Peyer's patch (tissue), 4 donors: ENCODE measurements at regions not wholly inside any gene's neighbourhood (a gene's known extent, or its start where the extent isn't known, plus 50 kb on each side); places are given as distances from the start of the nearest gene placed in this dataset.

ENCODE experiments used
- CTCF ChIP-seq, 6 experiments: fragments of 450-650 bp in 4 of 6; fragments of 200-600 bp in 2 of 6; sonication (generic) in 1 of 6; IDR thresholded peaks; one replicate each; pipeline ENCODE4 v1.5.1; 2017 to 2019; ENCODE audit warnings: antibody characterized with exemption in 6 of 6, mild to moderate bottlenecking in 3 of 6, moderate library complexity in 1 of 6
- POLR2A ChIP-seq, 2 donors: fragments of 450-650 bp; IDR thresholded peaks; one replicate each; pipeline ENCODE4 v1.5.1; 2017; ENCODE audit warnings: antibody characterized with exemption in 2 of 2, mild to moderate bottlenecking in 2 of 2, moderate library complexity in 2 of 2

- TF ChIP-seq CTCF (IDR thresholded peaks at IDR 0.05) (no peak), POLR2A (IDR thresholded peaks at IDR 0.05) (no peak)
Observed at GRCh38 chr4:8732681-8733243, 138.9 kb downstream of the HMX1 start.
